ENCODE measurements at regions not wholly inside any gene's neighbourhood (a gene's known extent, or its start where the extent isn't known, plus 50 kb on each side); places are given as distances from the start of the nearest gene placed in this dataset.
"Not testable (repeated sequence)": the region's sequence is repeated elsewhere in the genome, so short reads cannot be mapped to it uniquely, and the experiment has no call there.

DNA sequence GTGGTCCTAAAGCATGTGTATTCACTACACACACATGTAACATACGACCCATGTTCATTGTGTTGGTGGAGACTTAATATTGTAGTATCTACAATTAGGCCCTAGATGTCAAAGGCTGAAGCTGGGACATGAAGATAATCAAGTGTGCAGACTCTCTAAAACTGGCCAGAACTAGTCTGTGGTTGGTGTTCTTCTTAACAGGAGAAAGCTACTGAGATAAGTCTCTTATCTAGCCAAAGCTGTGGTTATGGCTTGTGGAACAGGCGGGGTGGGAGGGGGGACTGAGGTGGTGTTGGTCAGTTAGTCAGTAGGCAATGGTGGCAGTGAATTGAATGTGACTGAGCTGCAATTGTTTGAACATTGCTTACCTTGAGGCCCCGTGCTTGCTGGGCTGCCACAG is 112.7 kb upstream of the SLC24A2 start:
- 85% methylated on average over 3 of the region's 3 CpGs for WGBS
- no peak for DNase-seq (ENCODE audit: low spot score in 2 of 2)
- Histone ChIP-seq H3K36me3 (no peaks in the 10 kb centered on the region), H3K27me3 (no peaks in the 10 kb centered on the region), H3K9me3 (no peaks in the 10 kb centered on the region), H3K4me1 (no peaks in the 10 kb centered on the region), H3K4me3 (no peak overlapping the region), H3K27ac (no peak overlapping the region)
- TF ChIP-seq POLR2AphosphoS5 (IDR thresholded peaks at IDR 0.05) (no peak), EP300 (IDR thresholded peaks at IDR 0.05) (no peak), POLR2A (IDR thresholded peaks at IDR 0.05) (no peak)
- TF ChIP-seq, protein P1, sequence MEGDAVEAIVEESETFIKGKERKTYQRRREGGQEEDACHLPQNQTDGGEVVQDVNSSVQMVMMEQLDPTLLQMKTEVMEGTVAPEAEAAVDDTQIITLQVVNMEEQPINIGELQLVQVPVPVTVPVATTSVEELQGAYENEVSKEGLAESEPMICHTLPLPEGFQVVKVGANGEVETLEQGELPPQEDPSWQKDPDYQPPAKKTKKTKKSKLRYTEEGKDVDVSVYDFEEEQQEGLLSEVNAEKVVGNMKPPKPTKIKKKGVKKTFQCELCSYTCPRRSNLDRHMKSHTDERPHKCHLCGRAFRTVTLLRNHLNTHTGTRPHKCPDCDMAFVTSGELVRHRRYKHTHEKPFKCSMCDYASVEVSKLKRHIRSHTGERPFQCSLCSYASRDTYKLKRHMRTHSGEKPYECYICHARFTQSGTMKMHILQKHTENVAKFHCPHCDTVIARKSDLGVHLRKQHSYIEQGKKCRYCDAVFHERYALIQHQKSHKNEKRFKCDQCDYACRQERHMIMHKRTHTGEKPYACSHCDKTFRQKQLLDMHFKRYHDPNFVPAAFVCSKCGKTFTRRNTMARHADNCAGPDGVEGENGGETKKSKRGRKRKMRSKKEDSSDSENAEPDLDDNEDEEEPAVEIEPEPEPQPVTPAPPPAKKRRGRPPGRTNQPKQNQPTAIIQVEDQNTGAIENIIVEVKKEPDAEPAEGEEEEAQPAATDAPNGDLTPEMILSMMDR (IDR thresholded peaks at IDR 0.05): no peak

DNA sequence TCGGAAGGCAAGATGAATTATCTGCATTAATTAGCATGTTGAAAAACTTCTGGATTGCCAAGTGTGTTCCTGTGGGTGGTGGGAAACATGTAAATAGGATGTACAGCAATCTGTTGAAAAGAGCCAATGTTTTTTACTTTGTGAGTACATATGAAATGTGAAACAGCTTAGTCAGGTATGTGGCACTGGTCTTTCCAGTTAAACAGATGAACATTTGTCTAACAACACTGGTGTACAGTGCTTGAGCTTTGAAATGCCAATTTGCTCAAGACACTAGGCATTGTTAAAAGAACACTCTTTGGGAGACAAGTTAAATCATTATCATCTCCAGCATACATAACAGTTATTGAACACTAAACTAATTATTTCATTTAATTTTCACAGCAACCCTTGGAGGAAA is 107.3 kb upstream of the SLC24A2 start:
- Histone ChIP-seq H3K27ac (no peak overlapping the region), H3K4me1 (no peaks in the 10 kb centered on the region), H3K4me3 (no peak overlapping the region), H3K9me3 (no peaks in the 10 kb centered on the region), H3K27me3 (no peaks in the 10 kb centered on the region), H3K36me3 (no peaks in the 10 kb centered on the region)
- TF ChIP-seq, protein P1 (IDR thresholded peaks at IDR 0.05): no peak
- TF ChIP-seq POLR2A (IDR thresholded peaks at IDR 0.05) (no peak), EP300 (IDR thresholded peaks at IDR 0.05) (no peak), POLR2AphosphoS5 (IDR thresholded peaks at IDR 0.05) (no peak)
- WGBS: 52% methylated on average over 1 of the region's 1 CpG
- no peak for DNase-seq (ENCODE audit: low spot score in 2 of 2)

DNA sequence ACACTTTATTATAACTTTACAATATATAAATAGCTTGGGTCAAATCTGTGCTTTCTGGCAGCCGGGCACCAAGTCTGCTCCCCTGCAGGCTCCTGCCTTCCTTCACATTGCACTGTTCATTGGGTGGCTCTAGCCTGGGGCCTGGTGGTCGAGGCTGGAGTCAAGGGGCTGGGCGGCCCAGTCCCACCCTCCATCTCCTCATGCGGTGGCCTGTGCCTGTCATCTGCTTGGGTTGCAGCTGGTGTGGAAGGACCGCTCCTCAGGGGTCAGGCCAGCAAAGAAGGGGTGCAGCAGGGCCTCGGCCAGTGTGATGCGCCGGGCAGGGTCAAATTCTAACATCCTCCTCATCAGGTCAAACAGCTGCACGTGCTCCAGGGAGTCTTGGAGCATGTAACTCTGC is 106.7 kb upstream of the SLC24A2 start:
- whole genome bisulfite sequencing: 81% methylated on average over 5 of the region's 9 CpGs
- not testable (repeated sequence) for DNase-seq (ENCODE audit: low spot score in 2 of 2); H3K4me3 ChIP-seq; H3K4me1 ChIP-seq; H3K27me3 ChIP-seq; H3K27ac ChIP-seq; H3K9me3 ChIP-seq; H3K36me3 ChIP-seq

DNA sequence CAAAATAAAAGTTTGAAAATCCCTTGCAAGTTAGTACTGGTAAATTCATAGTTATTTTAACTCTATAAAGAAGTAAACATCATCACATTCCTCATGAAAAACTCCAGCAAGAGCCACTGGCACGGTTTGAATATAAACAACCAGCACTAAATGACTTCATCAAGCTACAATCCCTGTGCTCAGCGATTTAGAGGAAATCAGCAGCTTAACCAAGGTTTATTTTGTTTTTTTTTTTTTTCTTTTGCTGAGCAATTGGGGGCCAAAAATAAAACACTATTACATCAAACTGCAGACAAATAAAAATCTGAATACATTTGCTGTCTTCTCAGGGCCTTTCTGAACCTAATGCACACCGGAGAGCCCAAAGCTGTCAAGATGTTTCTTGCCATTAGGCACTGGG is 106.2 kb upstream of the SLC24A2 start:
- no peak for DNase-seq (ENCODE audit: low spot score in 2 of 2)
- Histone ChIP-seq H3K27ac (no peak overlapping the region), H3K27me3 (no peaks in the 10 kb centered on the region), H3K4me1 (no peaks in the 10 kb centered on the region), H3K36me3 (no peaks in the 10 kb centered on the region), H3K4me3 (no peak overlapping the region), H3K9me3 (no peaks in the 10 kb centered on the region)
- 24% methylated on average over 3 of the region's 3 CpGs for WGBS
- no peak for TF ChIP-seq POLR2A (IDR thresholded peaks at IDR 0.05)
- TF ChIP-seq EP300 (IDR thresholded peaks at IDR 0.05): no peak
- TF ChIP-seq POLR2AphosphoS5 (IDR thresholded peaks at IDR 0.05): no peak
- TF ChIP-seq, protein P1 (IDR thresholded peaks at IDR 0.05): no peak

DNA sequence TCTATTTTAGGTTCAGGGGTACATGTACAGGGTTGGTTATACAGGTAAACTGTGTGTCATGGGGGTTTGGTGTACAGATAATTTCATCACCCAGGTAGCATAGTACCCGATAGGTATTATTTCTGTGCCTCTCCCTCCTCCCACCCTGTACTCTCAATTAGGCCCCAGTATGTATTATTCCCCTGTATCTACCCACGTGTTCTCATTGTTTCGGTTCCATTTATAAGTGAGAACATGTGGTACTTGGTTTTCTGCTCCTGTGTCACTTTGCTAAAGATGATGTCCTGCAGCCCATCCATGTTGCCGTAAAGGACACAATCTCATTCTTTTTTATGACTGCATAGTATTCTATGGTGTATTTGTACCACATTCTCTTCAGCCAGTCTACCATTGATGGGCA is 96.8 kb upstream of the SLC24A2 start:
- Histone ChIP-seq H3K4me3 (no peak overlapping the region), H3K4me1 (no peaks in the 10 kb centered on the region), H3K27ac (no peak overlapping the region), H3K27me3 (no peaks in the 10 kb centered on the region), H3K9me3 (peaks cover 3% of the 10 kb centered on the region), H3K36me3 (no peaks in the 10 kb centered on the region)
- WGBS: 98% methylated on average over 4 of the region's 4 CpGs
- TF ChIP-seq POLR2AphosphoS5 (IDR thresholded peaks at IDR 0.05) (no peak), EP300 (IDR thresholded peaks at IDR 0.05) (no peak), POLR2A (IDR thresholded peaks at IDR 0.05) (no peak)
- TF ChIP-seq, protein P1 (IDR thresholded peaks at IDR 0.05): no peak
- DNase-seq (ENCODE audit: low spot score in 2 of 2): no peak

DNA sequence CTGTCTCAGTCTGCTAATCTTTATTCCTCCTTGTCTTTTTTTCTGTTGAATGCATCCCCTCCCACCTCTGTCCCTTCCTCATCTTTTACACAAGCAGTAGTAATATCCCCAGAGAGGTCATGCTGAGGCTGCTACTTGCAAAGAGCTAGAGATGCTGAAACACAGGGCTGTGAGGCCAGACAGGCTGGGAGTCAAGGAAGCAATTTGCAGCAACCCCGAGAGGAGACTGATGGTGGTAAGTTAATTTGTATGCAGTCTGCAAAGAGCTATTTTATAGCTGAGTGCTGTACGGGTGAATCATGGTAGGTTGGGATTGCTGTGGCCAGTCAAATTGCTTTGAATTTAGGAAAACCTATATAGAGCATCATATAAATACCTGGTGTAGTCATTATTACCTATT is 90.2 kb upstream of the SLC24A2 start:
- no peak overlapping the region for H3K4me3 ChIP-seq
- TF ChIP-seq EP300 (IDR thresholded peaks at IDR 0.05): no peak
- TF ChIP-seq, protein P1 (IDR thresholded peaks at IDR 0.05): no peak
- no peaks in the 10 kb centered on the region for H3K36me3 ChIP-seq
- no peaks in the 10 kb centered on the region for H3K4me1 ChIP-seq
- no peak overlapping the region for H3K27ac ChIP-seq
- no peaks in the 10 kb centered on the region for H3K9me3 ChIP-seq
- no peak for DNase-seq (ENCODE audit: low spot score in 2 of 2)
- 58% methylated on average over 2 of the region's 2 CpGs for WGBS
- no peaks in the 10 kb centered on the region for H3K27me3 ChIP-seq

Measured in suprapubic skin (tissue), 4 donors.